Kidney tubule cell (primary cell): ENCODE measurements at regions not wholly inside any gene's neighbourhood (a gene's known extent, or its start where the extent isn't known, plus 50 kb on each side); places are given as distances from the start of the nearest gene placed in this dataset.

Experiments
- DNase-seq: peaks from one replicate; pipeline ENCODE4 v3.0.0-alpha.2; 2018; ENCODE audit warnings: low spot score

DNA sequence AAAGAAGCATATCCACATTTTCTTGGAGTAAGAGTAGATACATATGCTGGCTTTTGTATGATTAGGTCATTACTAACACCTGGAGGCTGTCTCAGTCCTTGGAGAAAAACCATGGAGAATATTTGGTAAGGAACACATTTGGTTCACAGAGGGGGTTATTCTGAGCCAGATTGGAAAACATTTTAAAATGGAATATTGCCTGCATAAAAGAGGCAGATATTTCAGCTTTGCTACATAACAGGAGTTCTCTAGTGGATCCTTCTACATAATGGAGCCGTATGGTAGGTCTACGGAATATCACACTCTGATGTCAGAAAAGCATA, 415.1 kb downstream of the ADGRL2 start:
- DNase-seq: no peak

DNA sequence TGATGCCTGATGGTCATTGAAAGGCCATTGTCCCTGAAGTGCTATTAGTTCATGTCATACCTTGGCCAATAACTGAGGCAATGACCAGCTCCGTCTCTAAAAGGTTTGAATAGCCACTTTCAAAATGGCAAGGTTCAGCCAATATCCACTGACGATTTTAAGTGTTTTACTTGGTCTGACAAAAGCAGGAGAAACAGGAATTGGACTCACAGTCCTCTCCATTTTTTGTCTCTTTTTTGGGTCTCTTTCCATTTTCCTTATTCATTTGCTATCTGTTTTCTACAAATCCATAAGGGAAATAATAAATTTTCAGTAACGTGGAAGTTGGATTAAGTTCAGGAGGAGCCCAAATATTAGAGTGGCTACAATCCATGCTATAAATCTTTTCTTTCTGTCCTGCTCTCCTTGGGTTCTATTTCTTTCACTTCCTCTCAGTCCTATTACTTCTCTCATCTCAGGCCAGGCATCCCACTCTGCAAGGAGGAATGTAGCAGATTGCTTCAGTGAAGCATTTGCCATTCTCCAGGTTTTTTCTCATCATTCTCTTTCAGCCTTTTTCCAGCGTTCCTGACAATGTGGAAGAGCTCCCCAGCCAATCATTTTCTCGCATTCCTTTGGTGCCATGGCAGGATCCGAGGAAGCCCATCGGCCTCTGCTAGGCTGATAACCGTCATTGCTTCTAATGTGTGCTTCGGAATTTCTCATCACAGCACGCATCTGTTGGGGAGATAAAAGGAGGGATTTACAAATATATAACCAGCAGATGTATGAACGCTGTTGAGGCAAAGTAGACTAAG, 414.5 kb downstream of the ADGRL2 start:
- DNase-seq: no peak

DNA sequence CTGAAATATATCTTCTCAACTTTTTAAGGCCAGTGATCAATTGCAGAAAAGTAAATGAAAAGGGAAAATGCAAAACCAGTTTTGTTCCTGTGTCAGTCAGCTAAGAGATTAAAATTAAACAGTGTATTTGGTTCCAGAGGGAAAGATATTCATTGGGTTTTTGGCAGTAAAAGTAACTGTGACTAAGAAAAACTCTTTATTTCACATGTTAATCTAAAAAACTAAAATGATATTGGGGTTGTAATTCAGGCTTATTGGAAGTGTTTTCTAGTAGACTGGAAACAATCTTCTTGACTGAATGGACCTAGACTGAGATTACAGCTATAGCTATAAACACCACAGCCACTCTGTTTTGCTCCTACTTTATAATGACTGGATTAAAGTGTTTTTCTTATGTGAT, 413.9 kb downstream of the ADGRL2 start:
- no peak for DNase-seq

DNA sequence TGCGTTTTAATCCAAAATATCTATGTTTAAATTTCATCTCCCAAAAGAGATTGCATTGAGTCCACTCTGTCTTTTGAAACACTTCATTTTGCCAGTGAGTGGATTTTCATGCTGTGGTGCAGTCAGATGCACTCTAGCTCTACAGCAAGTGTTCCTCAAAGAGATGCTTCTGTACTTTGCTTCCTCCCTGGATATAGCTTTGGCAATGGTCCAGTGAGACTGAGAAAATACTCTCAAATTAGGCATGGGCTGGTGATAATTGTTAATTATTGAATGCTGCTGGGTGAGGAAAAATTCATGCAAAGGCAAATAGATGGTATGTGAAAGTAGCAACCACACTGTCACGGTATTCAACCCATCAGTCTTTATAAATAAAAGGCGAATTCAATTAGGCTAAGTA, 396.9 kb downstream of the ADGRL2 start:
- no peak for DNase-seq

DNA sequence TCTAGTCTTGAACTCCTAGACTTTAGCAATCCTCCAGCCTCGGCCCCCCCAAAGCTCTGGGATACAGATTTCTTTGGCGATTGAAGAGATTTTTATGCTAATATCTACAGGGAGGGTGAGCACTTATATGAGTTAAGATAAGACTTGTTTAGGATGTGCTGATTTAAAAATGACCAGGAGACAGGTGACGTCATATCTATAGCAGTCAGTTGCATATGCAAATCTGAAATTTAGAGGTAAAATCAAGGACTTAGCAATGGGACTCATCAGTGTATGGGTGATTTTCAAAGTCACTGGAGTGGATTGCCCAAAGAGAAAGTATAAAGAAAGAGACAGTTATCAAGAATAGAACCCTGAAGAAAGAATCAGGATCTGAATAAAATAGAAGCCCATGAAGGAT, 394.5 kb downstream of the ADGRL2 start:
- DNase-seq: no peak

DNA sequence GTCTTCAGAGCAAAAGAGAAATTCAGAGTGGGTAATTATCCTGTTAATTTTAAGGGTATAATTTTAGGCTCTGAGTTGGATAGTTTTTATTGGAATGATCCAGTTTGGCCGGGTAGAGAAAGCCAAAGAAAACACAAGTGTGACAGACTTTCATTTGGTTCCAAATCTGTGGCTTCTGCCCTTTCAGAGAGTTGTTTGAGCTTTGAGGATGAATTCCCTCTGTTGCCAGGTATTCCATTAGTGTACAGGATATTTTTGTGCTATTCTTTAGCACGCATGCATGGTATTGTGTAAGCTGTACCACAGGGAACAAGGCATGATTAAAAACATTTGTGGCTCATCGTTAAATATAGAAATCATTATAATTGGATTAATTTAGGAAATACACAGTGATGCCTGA, 384.4 kb downstream of the ADGRL2 start:
- no peak for DNase-seq

DNA sequence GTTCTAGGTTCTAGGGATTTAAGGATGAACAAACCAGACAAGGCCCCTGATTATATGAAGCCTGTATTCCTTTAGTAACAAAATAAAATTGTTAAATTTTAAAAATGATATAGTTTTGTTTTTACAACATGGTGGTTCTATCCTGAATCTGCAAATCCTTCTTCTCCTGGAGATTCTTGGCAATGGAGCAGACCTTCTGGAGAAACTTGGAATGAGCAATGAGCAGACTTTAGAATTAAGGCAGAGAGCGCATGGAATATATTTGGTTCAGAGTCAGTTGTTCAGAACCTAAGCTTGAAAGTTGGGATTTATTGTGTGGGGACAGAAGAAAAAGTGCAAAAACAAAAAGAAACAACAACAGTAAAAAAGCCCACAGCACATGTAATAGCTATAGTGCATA, 381.1 kb downstream of the ADGRL2 start:
- DNase-seq: no peak

DNA sequence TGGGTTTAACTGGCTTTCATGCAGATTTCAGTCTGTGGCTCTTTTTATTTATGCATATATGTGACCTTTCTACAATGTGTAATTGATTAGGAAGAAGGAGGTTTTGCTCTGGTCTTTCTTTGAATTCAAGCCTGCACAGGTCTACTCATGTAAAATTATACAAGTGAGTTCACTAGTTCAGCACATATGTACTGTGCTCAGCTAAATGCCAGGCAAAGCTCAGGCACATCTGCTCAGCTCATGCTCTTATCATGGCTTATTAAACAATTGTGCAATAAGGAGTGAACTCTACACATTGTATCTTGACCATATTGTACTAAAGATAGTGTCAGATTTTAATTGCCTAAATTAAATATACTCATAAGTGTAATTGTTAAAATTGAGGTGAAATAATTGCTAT, 378.4 kb downstream of the ADGRL2 start:
- no peak for DNase-seq

DNA sequence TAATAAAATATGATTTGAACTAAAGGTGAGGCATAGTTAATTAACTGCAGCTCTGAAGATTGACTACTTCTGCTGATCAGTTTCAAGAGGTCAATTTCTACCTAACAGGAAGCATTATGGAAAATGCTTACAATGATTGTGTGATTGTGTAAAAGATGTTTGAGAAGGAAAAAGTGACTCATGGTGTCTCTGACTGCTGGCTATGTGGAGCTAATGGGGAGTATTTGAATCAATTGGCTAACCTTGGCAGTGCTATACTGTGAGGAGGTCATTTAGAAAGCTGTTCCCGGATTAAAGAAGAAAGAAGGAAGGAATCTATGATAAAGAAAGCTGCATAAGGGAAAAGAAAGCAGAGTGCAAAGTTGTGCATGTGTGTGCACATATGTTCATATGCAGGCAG, 376.5 kb downstream of the ADGRL2 start:
- peak; percentile 28 for DNase-seq

DNA sequence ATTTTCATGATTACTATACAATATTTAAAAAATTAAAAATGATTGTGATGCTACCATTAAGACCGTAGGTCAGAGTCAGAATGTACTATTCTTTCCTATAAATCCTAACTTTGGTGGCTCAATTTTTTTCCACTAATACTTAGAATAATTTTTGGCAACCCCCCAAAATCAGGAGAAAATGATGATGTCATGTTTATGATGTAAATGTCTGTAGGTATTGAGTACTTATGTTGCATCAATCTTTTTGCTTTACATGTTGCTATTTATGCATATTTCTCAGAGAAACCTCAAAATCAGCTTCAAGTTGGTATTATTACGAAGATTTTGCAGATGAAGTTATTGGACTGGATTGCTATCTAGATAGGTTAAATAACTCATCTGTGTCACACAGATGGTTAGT, 371.2 kb downstream of the ADGRL2 start:
- no peak for DNase-seq

DNA sequence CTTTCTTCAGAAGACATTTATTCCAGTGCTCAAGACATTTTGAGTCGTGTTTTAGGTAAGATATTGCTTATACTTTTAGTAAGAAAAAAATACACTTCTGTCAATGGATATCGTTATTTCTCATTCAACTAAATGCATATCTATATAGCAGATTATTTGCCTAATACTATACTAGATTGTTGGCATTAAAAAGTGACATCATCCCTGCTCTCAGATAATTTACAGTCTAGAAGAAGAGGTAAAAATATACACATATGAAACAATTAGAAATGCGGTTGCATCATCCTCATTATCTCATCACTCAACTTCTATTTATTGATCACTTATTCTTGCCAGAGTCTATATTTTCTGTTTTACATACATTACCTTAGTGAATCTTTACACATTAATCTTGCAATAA, 367.7 kb downstream of the ADGRL2 start:
- no peak for DNase-seq

DNA sequence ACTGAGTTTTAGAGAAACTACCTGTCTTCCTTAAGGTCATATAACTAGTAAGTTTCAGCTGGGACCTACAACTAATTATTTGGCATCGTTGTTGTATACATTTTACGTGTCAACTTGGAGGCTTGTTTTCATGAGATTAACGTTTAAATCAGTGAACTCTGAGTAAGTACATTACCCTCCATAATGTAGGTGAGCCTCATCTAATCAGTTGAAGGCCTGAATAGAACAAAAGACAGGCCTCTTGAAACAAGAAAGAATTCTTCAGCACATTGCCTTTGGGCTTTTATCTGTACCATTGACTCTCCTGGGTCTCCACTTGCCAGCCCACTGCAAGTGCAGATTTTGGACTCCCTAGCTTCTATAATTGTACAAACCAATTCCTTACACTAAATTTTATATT, 364.6 kb downstream of the ADGRL2 start:
- DNase-seq: no peak

DNA sequence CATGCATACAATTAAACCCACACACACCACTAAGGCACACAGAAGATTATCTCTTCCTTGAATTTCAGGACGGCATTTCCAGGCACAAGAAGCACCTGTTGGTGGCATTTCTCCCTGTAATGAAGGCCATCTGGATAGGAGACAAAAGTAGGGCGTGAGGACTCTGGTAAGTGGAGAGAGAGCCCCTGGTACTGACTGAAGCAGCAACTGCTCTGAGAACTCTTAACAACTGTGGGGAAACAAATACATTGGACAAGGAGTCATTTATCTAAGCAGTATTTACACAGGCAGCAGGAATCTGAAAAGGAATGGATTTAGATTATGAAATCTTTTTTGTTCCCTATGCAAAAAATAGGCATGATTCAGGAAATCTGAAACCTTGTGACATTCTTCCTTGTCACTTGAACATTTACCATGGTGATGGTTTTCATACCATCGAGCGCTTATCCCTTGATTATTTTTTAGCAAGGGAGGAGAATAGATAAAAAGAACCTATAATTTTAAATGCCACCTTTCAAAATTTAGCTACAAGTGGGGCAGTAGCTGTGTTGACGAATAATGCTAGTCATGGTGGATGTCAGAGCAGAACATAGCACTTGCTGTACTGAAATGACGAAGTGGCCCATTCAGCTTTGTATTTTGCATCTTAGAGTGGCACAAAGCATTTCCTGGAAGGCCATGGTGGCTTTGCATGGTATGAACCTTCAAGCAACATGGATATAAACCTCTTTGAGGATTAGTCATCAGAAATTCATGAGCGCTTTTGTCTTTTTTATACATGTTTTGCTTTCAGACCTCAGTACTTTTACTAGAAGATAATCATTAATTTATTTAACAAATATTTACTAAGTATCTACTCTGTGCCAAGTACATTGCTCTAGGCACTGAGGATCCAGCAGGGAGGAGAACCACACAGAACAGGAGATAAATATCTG, 362.0 kb downstream of the ADGRL2 start:
- DNase-seq: peak; percentile 81

DNA sequence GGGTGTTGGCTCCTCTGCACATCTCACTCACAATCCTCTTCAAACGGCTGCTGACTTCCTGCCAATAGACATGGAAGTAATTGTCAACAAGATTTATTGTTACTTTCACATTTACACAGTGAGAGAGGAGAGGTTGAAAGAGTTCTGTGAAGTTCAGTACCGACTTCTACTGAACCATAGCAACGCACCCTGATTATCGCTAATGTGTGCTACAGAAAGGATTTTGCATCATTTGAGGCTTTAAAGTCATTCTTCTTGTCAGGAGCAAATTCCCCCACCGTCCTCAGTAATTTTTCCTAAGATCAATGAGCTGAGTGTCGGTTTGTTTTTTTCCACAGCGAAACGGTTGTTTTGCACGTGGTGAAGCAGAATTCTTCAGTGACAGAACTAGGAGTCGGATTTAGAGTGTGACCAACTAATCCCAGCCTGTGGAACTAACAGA, 361.0 kb downstream of the ADGRL2 start:
- DNase-seq: peak; percentile 43

DNA sequence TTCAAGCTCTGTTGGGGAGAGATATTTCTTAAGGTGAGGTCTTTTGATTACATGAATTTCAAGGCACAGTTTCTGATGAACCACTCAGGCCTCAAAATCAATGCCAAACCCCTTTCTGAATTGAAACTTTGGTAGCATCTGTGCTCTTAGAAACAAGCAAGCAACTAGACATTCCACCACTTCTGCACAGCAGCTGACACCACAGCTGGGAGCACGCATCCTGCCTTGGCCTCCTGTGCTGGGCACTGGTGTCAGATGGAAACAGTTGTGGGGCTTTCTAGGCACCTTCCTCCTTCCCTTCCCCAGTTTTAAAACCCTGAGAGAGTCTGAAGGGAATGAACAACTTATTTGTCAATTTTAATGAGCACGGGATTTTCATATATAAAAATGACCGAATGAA, 360.2 kb downstream of the ADGRL2 start:
- no peak for DNase-seq

DNA sequence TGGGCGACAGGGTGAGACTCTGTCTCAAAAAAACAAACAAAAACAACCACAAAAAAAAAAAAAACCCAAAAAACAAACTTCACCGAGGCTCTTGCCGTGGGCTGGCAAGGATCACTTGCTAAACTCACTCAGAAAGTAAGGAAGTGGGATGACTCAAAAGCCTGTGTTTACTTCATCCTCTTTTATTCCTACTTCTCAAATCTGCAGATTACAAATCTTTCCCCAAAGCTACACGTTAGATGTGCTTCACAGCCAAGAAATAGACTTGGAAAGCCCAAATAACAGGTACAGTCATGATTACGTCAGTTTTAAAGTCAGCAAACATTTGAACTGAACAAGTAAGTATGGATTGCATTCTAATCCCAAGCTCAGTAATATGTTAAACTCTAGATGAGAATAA, 359.3 kb downstream of the ADGRL2 start:
- no peak for DNase-seq

DNA sequence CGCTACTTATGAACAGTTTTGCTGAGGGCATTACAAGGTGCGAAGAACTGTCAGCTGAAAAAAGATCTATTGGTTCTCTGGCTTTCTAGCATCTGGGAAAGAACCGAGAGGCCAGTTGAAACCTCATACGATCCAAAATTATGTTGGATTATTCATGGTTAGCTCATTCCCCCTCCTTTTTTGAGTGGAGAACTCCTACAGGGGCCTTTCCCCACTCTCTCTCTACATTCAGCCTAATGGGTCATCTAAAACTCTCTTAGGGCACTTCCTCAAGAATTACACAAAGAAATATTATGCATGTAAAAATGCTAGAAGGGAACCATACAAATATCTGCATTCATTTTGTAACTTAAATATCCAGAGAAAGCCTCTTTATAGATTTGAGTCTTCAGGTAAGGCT, 358.2 kb downstream of the ADGRL2 start:
- no peak for DNase-seq

DNA sequence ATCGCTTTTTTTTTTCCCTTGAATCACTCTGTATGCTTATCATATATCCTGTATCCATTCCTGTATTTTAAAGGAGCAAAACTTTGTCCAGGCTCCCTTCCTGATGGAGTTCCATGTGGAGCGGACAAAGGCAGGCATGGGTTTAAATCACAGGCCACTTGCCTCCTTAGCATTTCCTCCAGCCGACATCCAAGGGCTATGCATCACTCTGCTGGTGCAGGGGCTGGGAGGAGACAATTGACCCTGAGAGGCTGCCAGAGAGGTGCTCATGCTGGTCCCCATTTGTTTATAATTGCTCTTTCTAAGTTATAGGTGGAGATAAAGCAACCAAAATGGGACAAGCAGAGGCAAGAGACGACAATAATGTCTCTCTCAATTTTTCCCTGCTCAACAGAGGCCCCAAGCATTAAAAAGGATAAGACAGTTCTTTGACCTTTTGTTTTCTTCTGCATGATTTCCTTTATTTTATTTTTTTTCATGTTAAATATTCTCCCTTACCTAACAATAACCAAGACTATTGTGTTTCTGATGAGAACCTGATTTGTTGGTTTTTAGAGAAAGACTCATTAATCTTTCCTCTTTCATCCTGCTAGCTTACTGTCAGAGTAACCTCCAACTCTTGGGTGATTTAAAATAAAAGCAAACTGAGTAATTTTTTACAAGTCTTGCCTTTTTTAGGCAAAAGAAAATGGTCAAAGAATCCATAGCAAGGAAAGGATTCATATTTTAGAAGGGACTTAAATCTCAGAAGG, 353.7 kb downstream of the ADGRL2 start:
- no peak for DNase-seq

DNA sequence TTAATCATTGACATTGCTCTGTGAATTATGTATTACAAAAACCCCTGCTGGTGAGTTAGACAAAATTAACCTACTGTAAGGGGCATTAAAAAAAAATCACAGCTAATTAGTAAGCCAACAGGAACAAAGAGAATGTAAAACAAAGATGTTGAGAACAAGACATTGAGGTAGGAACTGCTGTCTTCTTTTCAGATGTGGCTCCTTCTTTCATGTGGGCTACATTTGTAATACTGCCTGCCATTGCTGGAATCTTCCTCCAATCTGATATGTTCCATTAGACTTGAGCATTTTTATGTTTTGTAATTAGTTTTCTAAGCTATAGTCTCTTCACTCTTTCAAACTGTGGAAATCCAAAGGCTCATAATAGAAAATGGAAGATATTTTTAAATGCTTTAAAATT, 353.0 kb downstream of the ADGRL2 start:
- no peak for DNase-seq

DNA sequence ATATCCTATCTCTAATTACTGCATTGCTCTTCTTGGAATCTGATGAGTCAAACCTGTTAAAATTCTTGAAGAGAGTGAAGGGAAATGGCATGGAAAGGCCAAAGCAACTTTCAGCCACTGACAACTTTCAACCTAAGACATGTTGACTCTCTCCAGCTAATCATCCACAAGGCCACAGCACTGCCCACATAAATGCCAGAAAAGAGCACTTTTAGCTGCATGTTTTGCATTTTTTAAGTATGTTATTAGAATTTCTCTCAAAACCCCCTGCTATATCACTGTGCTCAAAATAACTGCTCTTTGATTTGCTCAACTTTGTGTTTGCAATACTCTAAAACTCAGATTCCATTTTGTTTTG, 352.5 kb downstream of the ADGRL2 start:
- peak; percentile 49 for DNase-seq

DNA sequence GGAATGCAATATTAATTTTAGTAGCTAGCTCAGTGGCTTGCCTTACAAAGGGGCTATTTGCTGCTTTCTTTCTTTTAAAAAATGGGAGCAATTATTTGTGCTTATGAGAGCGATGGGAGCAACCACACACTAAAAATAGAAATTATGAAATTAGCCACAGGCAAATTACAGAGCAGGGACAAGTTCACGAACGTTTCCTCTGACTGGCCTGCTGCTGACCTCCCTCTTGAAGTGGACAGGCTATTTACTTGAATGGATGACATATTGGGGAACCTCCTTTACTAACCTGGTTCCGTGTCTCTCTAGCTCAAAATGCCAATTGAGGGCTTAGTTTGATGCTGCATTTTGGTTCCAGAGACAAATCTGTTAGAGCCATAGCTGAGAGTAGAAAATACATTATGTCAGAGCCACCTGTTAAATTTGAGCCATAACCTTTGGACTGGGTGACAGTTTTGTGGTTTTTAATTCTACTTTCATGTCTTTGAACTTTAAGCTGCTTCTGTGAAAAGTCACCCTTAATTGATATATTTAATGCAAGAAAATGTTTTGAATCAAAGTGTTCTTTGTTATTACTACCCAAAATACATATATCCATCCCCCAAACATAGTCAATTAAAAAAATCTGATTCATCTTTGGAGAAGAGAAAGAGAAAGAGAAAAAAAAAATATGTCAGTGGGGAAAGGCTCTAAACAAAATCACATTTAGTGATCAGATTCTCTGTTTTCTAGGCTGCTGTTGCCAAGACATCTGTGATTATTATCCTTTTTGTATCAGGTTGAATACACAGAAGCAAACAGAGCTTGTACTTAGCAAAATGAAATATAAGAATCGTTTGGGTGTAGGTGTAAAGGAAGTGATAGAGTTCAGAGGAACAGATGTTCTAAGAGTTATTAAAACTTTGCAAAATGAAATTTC, 351.9 kb downstream of the ADGRL2 start:
- no peak for DNase-seq

DNA sequence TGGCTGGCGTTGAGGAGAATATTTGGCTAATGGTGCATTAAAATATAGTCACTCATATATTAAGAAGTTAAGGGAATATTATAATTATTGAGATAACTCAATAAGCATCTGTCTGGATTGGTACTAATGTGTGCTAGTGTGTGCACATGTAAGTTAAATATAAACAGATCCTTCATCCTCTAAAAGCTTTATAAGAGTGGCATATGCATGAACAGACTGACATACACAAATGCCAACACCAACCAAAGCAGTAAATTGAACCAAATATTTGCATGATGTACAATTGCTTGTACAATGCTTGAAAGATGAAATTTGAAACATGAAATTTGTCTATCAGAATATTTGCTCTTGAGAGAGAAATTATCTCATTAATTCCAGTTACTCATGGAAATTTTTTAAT, 344.9 kb downstream of the ADGRL2 start:
- DNase-seq: no peak
